HG02763 (cell line): ENCODE measurements at regions not wholly inside any gene's neighbourhood (a gene's known extent, or its start where the extent isn't known, plus 50 kb on each side); places are given as distances from the start of the nearest gene placed in this dataset.
"Not testable (repeated sequence)": the region's sequence is repeated elsewhere in the genome, so short reads cannot be mapped to it uniquely, and the experiment has no call there.

Experiments
- ATAC-seq: cut with Tn5 transposase; IDR thresholded peaks from one replicate; pipeline ENCODE4 v1.9.1; 2021; ENCODE audit warnings: mild to moderate bottlenecking, moderate library complexity; ENCODE audit not compliant: unreplicated experiment

- no peak for ATAC-seq
These were observed 831.0 kb downstream of the C12orf50 start for GRCh38 chr12:87198181-87198580.

GRCh38 chr12:87196321-87196720 lies 832.9 kb downstream of the C12orf50 start:
- ATAC-seq, result no peak

GRCh38 chr12:87194389-87194788 lies 834.8 kb downstream of the C12orf50 start:
- not testable (repeated sequence) for ATAC-seq

GRCh38 chr12:87185367-87185766 lies 843.8 kb downstream of the C12orf50 start:
- ATAC-seq, result no peak

GRCh38 chr12:87182696-87183233 lies 846.4 kb downstream of the C12orf50 start:
- no peak for ATAC-seq

- no peak for ATAC-seq
These were observed 857.8 kb downstream of the C12orf50 start for GRCh38 chr12:87171356-87171755.

- ATAC-seq, result no peak
These were observed 860.2 kb downstream of the C12orf50 start for GRCh38 chr12:87169010-87169409.

GRCh38 chr12:87165733-87166375 lies 863.3 kb downstream of the C12orf50 start:
- ATAC-seq, result no peak

GRCh38 chr12:87163122-87163521 lies 866.1 kb downstream of the C12orf50 start:
- ATAC-seq, result no peak

GRCh38 chr12:87160848-87161601 lies 868.2 kb downstream of the C12orf50 start:
- no peak for ATAC-seq

GRCh38 chr12:87157791-87158190 lies 871.4 kb downstream of the C12orf50 start:
- ATAC-seq, result no peak

GRCh38 chr12:87155621-87156020 lies 873.6 kb downstream of the C12orf50 start:
- ATAC-seq, result no peak

- no peak for ATAC-seq
These were observed 876.2 kb downstream of the C12orf50 start for GRCh38 chr12:87152841-87153528.

GRCh38 chr12:87152075-87152474 lies 877.1 kb downstream of the C12orf50 start:
- ATAC-seq, result no peak

GRCh38 chr12:87150969-87151662 lies 878.1 kb downstream of the C12orf50 start:
- ATAC-seq, result peak; percentile 91

GRCh38 chr12:87142342-87142741 lies 886.2 kb upstream of the MGAT4C start:
- no peak for ATAC-seq

GRCh38 chr12:87141091-87141490 lies 884.9 kb upstream of the MGAT4C start:
- no peak for ATAC-seq

GRCh38 chr12:87140262-87140661 lies 884.1 kb upstream of the MGAT4C start:
- no peak for ATAC-seq

- no peak for ATAC-seq
These were observed 881.0 kb upstream of the MGAT4C start for GRCh38 chr12:87137220-87137619.

- no peak for ATAC-seq
These were observed 880.3 kb upstream of the MGAT4C start for GRCh38 chr12:87136330-87136976.

GRCh38 chr12:87127272-87127671 lies 871.1 kb upstream of the MGAT4C start:
- ATAC-seq, result no peak
